ENCODE measurements at regions not wholly inside any gene's neighbourhood (a gene's known extent, or its start where the extent isn't known, plus 50 kb on each side); places are given as distances from the start of the nearest gene placed in this dataset.

- in situ Hi-C loops (cut with MboI; ENCODE audit: low pct_unique_long_range_greater_than_20kb, low sequenced_read_pairs, unreplicated experiment) = no loop called here
- no peak for TF ChIP-seq CTCF (IDR thresholded peaks at IDR 0.05; ENCODE audit: extremely low read depth, insufficient read depth, missing control alignments)
- no peak for DNase-seq (ENCODE audit: low spot score)
These were observed 130.9 kb downstream of the EMX2 start for GRCh38 chr10:117673230-117674010.

- DNase-seq (ENCODE audit: low spot score) = no peak
- no peak for TF ChIP-seq CTCF (IDR thresholded peaks at IDR 0.05; ENCODE audit: extremely low read depth, insufficient read depth, missing control alignments)
- in situ Hi-C loops (cut with MboI; ENCODE audit: low pct_unique_long_range_greater_than_20kb, low sequenced_read_pairs, unreplicated experiment) = no loop called here
These were observed 131.7 kb downstream of the EMX2 start for GRCh38 chr10:117674201-117674600.

- no peak for DNase-seq (ENCODE audit: low spot score)
- in situ Hi-C loops (cut with MboI; ENCODE audit: low pct_unique_long_range_greater_than_20kb, low sequenced_read_pairs, unreplicated experiment) = no loop called here
- no peak for TF ChIP-seq CTCF (IDR thresholded peaks at IDR 0.05; ENCODE audit: extremely low read depth, insufficient read depth, missing control alignments)
These were observed 132.1 kb downstream of the EMX2 start for GRCh38 chr10:117674646-117675045.

- no peak for TF ChIP-seq CTCF (IDR thresholded peaks at IDR 0.05; ENCODE audit: extremely low read depth, insufficient read depth, missing control alignments)
- in situ Hi-C loops (cut with MboI; ENCODE audit: low pct_unique_long_range_greater_than_20kb, low sequenced_read_pairs, unreplicated experiment) = no loop called here
- DNase-seq (ENCODE audit: low spot score) = no peak
These were observed 133.0 kb downstream of the EMX2 start for GRCh38 chr10:117675514-117676055.

GRCh38 chr10:117677239-117677638 lies 134.7 kb downstream of the EMX2 start:
- no peak for TF ChIP-seq CTCF (IDR thresholded peaks at IDR 0.05; ENCODE audit: extremely low read depth, insufficient read depth, missing control alignments)
- no peak for DNase-seq (ENCODE audit: low spot score)
- in situ Hi-C loops (cut with MboI; ENCODE audit: low pct_unique_long_range_greater_than_20kb, low sequenced_read_pairs, unreplicated experiment) = no loop called here

- DNase-seq (ENCODE audit: low spot score) = no peak
- no peak for TF ChIP-seq CTCF (IDR thresholded peaks at IDR 0.05; ENCODE audit: extremely low read depth, insufficient read depth, missing control alignments)
- in situ Hi-C loops (cut with MboI; ENCODE audit: low pct_unique_long_range_greater_than_20kb, low sequenced_read_pairs, unreplicated experiment) = no loop called here
These were observed 135.4 kb downstream of the EMX2 start for GRCh38 chr10:117677890-117678500.

Measured in GM13977 (cell line).